SHP77 treated with DMSO at 0.1 percent for 48 hours (cell line): ENCODE measurements at regions not wholly inside any gene's neighbourhood (a gene's known extent, or its start where the extent isn't known, plus 50 kb on each side); places are given as distances from the start of the nearest gene placed in this dataset.
"Not testable (repeated sequence)": the region's sequence is repeated elsewhere in the genome, so short reads cannot be mapped to it uniquely, and the experiment has no call there.

Experiments
- DNase-seq: peaks from one replicate; lab custom pipeline; 2025; lab: John Stamatoyannopoulos, UW

DNA sequence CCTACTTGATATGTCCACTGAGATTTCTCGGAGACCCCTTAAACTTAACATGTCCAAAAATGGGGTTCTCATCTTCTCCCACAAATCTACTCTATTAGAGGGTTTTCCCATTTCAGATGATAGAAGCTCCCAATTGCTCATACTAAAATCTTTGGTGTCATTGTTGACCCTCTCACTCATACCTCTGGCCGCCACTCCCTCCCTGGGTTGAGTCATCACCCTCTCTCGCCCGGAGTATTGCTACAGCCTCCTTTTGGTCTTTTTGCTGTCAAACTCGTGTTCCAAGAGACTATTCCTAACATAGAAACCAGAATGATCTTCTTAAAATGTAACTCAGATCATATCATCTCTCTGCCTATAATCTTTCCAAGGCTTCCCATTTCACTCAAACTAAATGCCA lies 91.0 kb upstream of the GNAQ start:
- DNase-seq, result no peak

DNA sequence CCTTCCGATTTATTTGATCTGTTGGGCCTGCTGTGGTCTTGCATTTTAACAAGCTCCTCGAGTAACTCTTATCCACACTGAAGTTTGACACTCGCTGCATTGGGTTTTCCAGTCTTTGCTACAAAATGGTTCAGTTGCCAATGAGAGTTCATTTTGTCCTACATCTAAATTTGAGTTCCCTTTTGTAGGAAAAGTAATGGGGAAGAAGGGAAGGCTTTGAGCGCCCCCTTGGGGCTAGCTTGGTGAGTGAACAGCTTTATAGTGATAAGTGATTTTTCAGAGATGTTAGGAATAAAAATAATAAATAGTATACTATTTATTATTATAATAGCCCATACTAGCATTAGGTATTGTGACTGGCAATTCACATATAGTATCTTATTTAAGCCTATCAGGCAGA lies 89.9 kb upstream of the GNAQ start:
- no peak for DNase-seq

DNA sequence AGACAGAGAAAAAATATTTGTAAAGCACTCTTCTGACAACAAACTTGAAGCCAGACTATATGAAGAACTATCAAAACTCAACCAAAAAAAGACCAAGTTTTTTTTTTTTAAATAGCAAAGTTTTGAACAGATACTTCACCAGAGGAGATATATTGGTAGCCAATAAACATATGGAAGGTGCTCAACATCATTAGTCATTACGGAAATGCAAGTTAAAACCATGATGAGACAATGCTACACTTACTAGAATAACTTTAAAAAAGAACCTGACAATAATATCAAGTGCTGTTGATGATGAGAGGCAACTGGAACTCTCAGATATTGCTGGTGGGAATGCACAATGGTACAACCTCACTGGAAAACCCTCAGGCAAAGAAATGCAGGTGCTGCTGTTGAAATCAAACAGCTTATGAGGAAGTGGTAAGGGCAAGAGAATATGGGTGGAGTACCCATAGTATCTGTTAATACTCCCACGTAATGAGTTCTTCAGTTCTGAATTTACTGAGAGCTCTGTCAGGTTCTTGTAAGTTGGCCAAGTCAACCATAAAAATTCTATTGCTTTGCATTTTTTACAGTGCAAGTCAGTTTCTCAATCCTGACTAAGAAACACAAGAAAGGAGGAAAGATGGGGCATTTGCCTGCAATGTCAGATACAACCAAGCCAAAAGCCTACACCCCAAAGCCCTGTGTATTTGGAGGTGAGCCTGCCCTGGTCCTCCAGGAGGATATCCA lies 87.3 kb upstream of the GNAQ start:
- DNase-seq, result no peak

DNA sequence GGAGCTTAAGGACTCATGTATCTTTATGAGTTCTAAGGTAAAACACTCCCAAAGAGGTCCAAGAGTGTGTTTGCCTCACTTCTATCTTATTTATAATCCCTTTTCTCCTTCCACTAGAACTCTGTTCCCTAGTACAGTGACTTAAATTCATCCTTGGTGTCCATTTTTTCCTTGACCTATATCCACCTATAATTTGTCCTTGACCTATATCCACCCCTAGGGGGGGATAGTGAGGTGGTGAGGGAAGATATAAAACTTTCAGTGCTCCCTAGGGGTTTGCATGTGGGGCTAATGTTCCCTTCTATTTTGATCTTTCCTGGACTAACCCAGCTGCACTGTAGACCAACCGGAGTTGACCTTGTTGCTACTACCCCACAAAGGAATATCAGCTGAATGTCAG lies 83.5 kb upstream of the GNAQ start:
- no peak for DNase-seq

DNA sequence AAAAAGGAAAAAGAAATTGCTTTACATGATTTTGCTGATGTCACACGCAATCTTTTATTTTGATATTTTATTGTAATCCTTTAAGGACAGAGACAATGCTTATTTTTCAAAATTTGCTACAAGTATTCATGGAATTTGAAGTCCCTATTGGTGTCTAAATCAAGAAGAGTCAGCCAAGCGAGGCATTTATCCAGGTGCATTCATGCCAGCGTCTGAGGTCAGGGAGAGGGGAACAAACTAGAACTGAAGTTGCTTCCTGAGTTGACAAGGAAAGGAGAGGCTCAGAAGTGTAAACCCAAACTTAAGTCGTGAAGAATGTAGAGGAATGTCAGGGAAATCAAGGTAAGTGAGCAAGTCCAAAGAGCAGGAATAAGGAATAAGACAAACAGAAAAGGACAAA lies 83.0 kb upstream of the GNAQ start:
- DNase-seq, result no peak

DNA sequence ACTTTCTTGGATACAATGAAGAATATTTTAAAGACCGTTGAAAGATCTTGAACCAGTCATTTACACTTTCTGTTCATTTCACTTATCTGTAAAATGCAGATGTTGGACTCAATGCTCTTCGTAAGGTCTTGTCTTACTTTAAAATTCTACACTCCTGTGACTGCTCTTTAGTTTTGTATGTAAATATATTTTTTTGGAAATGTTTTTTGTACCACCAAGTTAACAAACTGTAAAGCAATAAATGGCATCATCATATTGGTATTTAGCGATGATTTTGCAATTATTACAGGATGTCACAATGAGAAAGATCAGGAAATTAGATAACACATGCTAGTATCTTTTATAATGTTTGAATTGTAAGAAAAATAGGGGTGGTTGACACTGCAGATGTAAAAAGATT lies 80.8 kb upstream of the GNAQ start:
- DNase-seq, result no peak

DNA sequence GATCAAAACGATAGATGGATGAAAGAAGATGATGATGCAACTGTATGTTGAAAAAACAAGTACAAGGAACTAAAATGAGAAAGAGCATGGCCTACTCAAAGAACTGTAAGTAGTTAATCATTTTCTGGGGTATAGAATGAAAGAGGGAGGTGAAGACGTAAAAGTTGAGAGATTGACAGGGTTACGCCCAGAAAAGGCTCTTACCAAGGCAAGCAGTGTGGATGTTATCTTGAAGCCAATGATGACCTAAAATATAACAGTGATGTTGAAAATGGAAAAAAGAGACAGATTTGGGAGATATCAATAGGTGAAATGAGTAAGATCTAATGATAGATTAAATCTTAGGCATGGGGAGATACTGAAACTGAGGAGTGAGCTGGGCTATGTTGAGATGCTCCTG lies 80.4 kb upstream of the GNAQ start:
- DNase-seq, result no peak

DNA sequence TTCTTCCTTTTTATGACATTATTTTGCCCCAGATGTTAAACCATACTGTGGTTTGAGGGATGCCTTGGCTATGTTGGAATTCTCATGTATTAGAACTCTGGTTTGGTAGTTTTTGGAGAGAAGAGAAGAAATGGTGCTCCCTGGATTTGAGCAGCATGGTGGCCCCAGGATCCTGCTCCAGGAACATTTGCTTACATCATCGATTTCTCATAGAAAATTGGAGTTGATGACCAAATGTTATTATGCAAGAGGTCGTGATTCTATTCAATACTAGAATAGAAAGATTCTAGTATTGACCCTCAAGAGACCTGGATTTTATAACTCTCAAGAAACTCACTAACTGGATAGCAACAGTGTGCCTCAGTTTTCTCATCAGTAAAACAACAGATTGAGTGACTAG lies 77.5 kb upstream of the GNAQ start:
- DNase-seq, result no peak

DNA sequence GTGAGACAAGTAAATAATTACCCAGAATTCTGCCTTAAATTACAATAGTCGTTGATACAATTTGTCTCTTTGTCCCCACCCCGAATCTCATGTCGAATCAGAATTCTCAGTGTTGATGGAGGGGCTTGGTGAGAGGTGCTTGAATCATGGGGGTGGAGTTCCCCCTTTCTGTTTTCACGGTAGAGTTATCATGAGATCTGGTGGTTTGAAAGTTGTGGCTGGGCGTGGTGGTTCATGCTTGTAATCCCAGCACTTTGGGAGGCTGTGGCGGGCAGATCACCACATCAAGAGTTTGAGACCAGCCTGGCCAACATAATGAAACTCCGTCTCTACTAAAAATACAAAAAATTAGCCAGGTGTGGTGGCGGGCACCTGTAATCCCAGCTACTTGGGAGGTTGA lies 75.0 kb upstream of the GNAQ start:
- DNase-seq, result not testable (repeated sequence)

DNA sequence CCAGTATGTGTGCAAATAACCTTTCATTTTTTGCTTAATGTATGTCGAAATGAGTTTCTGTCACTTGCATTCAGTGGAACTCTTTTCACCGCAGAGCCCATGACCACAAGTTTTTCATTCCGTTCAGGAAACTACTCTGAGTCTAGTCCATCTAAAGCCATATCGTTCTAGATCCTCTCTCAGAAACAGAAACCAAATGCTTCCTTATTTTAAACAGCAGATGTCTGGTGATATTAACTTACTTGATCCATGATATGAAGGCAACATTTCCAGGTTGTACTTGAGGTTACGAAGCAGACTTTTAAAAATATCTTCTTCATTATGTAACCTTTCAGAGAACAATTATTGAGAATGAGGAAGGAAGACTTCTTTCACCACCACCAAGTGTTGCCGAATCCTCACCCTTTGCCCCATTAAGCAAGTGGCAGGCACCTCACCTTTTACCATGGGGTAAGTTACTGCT lies 72.4 kb upstream of the GNAQ start:
- DNase-seq, result no peak

DNA sequence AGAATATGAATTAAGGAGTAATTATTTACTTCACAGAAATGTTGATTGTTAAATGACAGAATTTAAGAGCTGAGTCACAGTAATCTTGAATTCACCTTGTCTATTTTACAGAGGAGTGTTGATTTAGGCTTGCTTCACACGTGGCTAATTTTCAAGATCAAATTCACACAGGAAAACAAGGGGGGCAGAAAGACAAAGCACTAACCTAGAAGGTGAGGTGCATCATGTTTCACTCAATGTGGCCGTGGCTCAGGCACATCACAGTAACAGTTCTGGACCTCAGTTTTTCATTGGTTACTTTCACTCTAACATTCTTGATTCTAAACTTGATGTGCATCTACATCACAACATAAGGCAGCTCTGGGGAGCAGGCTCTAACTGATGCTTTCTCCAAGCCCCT lies 69.6 kb upstream of the GNAQ start:
- no peak for DNase-seq

DNA sequence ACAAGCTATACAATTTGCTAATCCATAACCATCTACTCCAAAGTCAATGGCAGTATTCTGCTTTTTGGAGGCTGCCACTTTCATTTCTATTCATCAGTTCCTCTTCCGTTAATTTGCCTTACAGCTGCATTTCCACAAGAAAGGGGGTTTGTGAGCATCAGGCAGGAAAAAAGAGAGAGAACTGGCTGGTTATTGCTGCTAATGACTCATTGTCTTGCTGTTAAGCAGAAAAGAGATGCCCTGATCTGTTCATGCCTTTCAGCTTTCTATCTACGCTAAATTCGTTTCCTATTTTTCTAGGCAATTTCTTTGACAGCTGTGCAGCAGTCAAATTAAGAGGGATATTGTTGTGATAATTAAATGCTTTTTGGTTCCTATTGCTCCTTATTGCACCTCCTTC lies 65.9 kb upstream of the GNAQ start:
- DNase-seq, result no peak

DNA sequence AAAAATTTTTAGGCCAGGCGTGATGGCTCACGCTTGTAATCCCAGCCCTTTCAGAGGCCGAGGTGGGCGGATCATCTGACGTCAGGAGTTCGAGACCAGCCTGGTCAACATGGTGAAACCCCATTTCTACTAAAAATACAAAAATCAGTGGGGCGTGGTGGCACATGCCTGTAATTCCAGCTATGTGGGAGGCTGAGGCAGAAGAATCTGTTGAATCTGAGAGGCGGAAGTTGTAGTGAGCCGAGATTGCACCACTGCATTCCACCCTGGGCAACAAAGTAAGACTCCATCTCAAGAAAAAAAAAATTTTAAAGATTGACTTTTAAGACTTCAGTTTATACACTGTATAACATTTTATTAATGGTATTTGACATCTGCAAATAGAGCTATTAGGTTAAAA lies 60.1 kb upstream of the GNAQ start:
- no peak for DNase-seq

DNA sequence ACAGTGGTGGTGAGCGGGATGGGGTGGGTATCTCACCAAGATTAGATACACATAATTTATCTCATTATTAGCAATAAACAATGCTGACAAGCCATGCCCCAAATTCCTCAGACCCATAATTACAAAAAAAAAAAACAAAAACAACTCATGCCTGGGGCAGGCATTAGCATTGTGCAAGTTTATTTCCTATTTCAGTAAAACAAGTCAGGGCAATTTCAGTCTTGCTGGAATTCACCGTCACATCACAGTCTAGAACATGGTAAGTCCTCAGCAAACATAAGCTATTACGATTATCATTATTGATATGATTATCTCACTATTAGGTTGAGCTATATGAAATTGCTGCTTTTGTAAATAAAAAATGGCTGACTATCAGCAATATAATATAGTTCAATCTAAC lies 57.5 kb upstream of the GNAQ start:
- DNase-seq, result no peak

DNA sequence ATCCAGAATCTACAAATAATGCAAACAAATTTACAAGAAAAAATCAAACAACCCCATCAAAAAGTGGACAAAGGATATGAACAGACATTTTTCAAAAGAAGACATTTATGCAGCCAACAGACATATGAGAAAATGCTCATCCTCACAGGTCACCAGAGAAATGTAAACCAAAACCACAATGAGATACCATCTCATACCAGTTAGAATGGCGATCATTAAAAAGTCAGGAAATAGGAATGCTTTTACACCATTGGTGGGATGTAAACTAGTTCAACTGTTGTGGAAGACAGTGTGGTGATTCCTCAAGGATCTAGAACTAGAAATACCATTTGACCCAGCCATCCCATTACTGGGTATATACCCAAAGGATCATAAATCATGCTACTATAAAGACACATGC lies 56.6 kb upstream of the GNAQ start:
- not testable (repeated sequence) for DNase-seq
